NK-92 treated with Interleukin-12 subunit alpha and Interleukin-12 subunit beta, amount 100 ng/mL, for 24 hours (cell line): ENCODE measurements at regions not wholly inside any gene's neighbourhood (a gene's known extent, or its start where the extent isn't known, plus 50 kb on each side); places are given as distances from the start of the nearest gene placed in this dataset.

ENCODE experiments used
- DNase-seq: peaks from one replicate; lab custom pipeline; 2025; lab: John Stamatoyannopoulos, UW

DNA sequence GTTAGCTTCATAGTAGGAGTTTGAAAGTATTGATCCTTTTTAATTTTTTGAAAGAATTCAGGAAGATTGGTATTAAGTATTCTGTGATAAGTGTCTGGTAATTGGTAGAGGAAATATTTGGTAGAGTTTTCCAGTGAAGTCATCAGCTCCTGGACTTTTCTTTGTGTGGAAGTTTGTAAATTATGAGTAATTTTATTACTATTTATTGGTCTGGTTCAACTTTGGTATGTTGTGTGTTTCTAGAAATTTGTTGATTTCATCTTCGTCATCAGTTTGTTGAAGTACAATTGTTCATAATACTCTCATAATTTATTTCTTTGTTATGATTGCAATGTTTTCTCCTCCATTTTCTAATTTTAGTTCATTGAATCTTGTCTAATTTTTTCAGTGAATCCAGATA lies 832.0 kb downstream of the OTOL1 start:
- no peak for DNase-seq

DNA sequence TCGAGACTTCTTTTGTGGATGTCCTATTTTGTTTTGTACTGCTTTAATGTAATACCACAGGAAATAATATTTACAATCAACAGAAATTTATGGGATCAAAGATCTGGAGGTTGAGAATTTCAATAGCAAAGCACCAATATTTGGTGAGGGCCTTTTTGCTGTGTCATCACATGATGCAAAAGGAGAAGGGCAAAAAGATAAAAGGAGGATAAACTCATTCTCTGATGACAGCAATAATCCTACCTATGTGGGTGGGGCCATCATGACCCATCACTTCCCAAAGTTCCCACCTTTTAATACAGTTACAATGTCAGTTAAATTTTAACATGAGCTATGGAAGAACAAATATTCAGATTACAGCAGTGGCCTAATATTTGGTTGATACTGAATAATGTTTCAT lies 832.9 kb downstream of the OTOL1 start:
- DNase-seq, result no peak

GRCh38 chr3:162332344-162332743 lies 835.7 kb downstream of the OTOL1 start:
- DNase-seq, result no peak

GRCh38 chr3:162334537-162334936 lies 837.9 kb downstream of the OTOL1 start:
- no peak for DNase-seq

- DNase-seq, result no peak
These were observed 841.0 kb downstream of the OTOL1 start for GRCh38 chr3:162337630-162338029.

DNA sequence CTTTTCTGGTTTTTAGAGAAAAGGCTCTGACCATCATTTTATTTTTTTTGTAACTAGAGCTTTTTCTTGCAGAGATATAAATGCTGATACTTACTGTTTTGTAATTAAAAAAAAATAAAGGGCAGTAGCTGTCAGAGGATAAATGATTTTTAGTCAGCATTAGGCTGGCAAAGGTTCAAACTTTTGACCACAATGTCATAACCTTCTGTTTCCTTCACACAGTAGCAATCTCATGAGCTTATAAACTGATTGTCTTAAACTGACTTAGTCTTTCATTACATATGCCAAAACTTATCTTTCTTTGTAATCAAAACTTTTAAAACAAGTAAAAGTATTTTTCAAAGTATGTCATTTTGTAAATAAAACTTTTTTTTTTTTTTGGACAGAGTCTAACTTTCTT lies 841.9 kb downstream of the OTOL1 start:
- DNase-seq, result no peak

GRCh38 chr3:162348912-162349311 lies 852.3 kb downstream of the OTOL1 start:
- DNase-seq, result no peak

DNA sequence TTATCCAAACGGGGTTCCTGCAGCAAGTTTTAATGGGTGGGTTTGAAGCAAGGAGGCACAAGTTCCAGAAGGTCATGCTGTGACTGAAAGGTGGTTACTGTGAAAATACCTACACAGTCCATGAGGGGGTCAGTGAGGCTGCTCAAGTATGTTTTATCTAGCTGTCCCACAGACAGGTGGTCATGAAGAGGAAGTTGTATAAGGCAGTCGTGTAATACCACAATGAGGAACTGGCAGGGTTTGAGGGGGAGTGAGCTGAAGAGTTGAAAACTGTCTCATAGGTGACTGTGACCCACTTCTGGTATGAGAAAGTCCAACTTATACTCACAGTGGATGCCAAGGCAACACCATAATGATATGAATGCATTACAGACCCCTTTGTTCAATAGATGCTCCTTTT lies 856.8 kb downstream of the OTOL1 start:
- DNase-seq, result no peak

- DNase-seq, result no peak
These were observed 857.7 kb downstream of the OTOL1 start for GRCh38 chr3:162354356-162354755.

DNA sequence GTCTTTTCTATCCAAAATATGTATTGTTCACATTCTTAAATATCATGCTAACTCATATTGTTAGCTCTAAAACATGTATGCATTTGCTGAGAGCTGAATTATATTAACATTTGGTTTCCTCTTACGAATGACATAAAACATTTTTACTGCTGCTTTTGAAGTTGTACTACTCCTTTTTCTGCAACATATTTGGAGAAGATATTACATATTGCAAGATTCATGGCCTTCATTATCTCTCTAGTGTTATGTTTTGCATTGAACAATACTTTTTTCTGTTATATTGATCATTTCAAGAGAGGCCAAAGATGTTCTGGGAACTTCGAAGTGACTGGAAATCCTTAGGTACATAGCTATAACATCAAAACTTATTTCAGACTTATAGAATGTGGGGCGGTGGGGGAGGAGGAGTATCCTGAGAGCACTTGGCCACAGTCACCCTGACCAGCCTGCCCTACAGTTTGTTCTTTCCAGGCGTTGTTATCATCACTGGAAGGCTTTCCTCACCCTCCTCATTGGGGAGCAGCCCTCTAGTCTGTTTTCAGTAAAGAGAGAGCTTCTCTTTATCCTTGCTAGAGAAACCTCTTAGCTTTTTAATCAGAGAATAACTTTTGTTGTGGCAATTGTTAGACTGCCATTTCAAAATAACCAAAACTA lies 868.6 kb downstream of the OTOL1 start:
- DNase-seq, result no peak

- no peak for DNase-seq
These were observed 869.7 kb downstream of the OTOL1 start for GRCh38 chr3:162366166-162366766.

- DNase-seq, result no peak
These were observed 871.0 kb downstream of the OTOL1 start for GRCh38 chr3:162367429-162368260.

GRCh38 chr3:162368417-162368816 lies 871.8 kb downstream of the OTOL1 start:
- no peak for DNase-seq

GRCh38 chr3:162369306-162369705 lies 872.7 kb downstream of the OTOL1 start:
- DNase-seq, result no peak

- no peak for DNase-seq
These were observed 873.5 kb downstream of the OTOL1 start for GRCh38 chr3:162370141-162370540.

GRCh38 chr3:162376761-162377160 lies 880.2 kb downstream of the OTOL1 start:
- DNase-seq, result no peak

DNA sequence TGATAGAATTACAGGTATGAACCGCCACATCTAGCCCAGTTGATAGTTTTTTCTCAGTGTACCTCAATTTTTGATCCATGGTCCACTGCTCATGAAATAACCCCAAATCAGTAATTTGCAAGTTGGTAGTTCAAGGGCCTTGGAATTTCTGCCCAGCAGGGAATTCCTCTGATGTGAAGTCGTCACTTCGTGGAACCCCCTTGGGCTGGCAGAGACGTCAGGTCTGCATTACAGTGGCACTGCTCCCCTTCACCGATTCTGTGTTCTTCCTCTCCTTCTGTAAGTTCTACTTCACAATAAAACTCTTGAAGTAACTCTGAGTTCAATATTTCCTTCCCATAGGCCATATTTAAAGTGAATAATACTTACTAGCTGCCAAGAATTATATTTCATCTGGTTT lies 881.0 kb downstream of the OTOL1 start:
- no peak for DNase-seq

DNA sequence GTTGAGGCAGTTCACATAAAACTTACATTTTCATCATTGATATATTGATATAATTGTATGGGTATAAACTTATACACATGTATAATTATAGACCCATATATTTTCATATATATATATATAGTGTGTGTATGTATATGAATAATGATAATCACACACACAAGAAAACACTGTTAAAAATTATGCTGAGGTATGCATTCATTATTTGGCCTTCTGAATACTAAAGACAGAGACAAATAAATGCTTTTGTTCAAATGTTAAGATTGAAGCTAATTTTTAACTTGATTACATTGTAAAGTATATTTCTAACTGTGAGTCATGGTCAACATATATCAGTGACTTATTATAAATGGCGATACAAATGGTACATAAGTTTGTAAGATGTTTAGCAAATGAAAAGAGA lies 888.8 kb downstream of the OTOL1 start:
- DNase-seq, result no peak

- no peak for DNase-seq
These were observed 894.3 kb downstream of the OTOL1 start for GRCh38 chr3:162390891-162391290.

DNA sequence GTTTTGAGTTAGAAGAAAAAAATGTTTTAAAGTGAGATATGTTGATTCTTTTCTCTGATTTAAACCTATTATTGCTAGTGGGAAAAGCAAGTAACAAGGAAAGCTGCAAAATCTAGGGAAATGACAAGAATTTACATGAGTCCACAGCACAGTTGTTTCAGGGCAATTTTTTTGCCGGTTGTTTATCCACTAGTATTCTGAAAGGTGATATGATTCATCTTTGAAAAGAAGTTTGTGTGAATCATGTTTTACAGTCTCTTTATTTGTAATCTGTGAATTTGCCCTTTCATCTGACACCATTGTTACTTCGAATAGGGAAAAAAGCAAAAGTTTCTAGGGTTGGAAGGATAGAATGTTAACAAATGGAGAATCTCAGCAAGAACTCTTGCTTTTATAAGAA lies 894.7 kb downstream of the OTOL1 start:
- no peak for DNase-seq

DNA sequence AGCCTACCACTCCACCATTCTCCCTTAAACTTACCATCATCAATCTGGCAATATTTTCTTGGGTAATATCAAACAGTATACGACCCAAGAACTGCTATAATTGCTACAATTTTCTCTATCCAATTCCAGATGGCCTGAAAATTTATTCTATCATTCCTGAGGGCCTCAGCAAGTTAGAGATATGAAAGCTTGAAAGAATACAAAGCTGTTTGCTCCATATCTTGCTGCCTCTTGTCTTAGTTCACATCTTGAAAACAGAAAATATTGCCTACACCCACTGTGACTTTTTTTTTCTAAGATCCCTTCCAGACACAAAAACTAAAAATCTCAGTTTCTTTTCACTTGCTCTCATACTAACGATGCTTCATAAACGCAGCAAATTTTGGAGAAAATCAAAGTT lies 898.9 kb downstream of the OTOL1 start:
- no peak for DNase-seq

DNA sequence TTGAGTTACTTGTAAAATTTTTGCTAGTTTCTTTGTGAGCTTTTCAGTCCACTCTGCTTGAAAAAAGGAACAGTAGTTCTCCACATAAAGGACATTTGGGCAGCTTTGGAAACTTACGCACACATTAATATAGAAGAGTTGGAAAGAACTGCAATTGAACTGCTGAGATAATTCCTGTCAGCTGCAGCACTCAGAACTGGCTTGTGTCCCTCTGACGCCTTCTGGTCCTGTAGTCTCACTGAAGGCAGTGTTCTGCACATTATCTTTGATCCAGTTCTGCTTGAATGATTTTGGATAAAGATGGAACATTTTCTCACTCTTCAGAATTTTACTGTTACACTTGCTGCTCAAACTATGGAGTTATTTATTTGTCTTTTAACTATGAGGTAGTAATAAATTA lies 901.9 kb downstream of the OTOL1 start:
- DNase-seq, result no peak

- DNase-seq, result no peak
These were observed 904.1 kb downstream of the OTOL1 start for GRCh38 chr3:162400697-162401096.
